22Rv1 (cell line): ENCODE measurements at regions not wholly inside any gene's neighbourhood (a gene's known extent, or its start where the extent isn't known, plus 50 kb on each side); places are given as distances from the start of the nearest gene placed in this dataset.

Source experiments
- ZFX ChIP-seq: fragments of 450-650 bp; IDR thresholded peaks from 2 replicates; pipeline ENCODE4 v1.6.1; 2017; ENCODE audit warnings: antibody characterized with exemption, borderline replicate concordance
- TF ChIP-seq, protein P1 (sequence below): fragments of 450-650 bp; IDR thresholded peaks from 2 replicates; pipeline ENCODE4 v1.5.1; 2017; ENCODE audit warnings: mild to moderate bottlenecking

DNA sequence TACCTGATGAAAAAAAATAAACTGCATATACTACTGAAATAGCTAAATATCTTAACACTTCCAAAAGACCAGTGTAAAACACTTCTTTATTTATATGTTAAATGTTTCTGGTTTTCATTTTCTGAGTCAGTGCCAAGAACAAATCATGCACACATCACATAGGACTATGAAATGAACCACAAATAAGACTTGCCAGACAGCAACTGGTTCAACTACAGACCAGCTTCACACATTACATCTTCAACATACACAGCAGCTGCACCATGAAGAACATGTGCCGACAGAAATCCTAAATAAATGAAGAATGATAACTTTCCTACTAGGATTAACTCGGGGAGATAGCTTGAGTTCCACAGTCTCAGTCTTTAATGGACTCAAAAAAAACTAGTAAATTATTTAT, 168.3 kb upstream of the STXBP5 start:
- TF ChIP-seq, protein P1, sequence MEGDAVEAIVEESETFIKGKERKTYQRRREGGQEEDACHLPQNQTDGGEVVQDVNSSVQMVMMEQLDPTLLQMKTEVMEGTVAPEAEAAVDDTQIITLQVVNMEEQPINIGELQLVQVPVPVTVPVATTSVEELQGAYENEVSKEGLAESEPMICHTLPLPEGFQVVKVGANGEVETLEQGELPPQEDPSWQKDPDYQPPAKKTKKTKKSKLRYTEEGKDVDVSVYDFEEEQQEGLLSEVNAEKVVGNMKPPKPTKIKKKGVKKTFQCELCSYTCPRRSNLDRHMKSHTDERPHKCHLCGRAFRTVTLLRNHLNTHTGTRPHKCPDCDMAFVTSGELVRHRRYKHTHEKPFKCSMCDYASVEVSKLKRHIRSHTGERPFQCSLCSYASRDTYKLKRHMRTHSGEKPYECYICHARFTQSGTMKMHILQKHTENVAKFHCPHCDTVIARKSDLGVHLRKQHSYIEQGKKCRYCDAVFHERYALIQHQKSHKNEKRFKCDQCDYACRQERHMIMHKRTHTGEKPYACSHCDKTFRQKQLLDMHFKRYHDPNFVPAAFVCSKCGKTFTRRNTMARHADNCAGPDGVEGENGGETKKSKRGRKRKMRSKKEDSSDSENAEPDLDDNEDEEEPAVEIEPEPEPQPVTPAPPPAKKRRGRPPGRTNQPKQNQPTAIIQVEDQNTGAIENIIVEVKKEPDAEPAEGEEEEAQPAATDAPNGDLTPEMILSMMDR: no peak
- no peak for TF ChIP-seq ZFX
